Activated effector memory CD4-positive, alpha-beta T cell treated with anti-CD3 and anti-CD28 coated beads, Interleukin-2, amount 50 U/mL, for 16 hours (primary cell): ENCODE measurements at regions not wholly inside any gene's neighbourhood (a gene's known extent, or its start where the extent isn't known, plus 50 kb on each side); places are given as distances from the start of the nearest gene placed in this dataset.

Experiments
- DNase-seq: peaks from one replicate; pipeline ENCODE4 v3.0.0-alpha.2; 2020

DNA sequence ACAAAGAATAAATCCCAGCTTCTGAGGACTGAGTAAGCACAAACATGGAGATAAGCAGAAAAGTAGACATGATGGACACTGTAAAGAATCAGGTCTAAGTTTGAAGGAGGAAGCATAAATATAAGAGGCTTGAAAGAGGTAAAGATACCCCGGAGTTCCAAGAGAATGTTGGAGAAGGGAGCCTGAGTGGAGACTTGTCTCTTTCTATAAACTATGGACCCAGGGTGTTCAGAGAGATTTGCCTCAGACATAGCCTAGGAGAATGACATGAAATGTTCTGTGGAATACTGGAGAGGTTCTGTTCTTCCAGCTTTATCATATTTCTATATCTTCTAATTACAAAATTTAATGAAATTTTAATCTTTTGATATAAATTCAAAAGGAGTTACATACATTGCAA is 554.3 kb upstream of the B3GALT2 start:
- no peak for DNase-seq

GRCh38 chr1:193736507-193736906 is 550.1 kb upstream of the B3GALT2 start:
- no peak for DNase-seq

DNA sequence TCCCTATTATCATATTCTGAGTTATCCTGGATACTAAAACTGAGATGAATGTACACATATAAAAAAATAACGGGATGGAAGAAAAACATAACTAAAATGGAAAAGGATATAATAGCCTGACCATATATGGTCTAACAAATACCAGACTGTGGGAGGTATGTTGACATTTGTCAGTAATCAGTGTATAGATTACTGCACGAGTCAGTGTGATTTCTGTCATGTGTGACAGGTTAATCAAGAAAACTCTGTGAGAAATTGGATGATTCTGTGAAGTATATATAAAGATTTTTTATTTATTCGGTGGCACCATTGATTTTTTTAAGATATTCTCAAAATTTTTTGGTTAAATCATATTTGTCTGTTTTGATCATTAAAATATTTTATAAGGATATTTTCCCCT is 547.3 kb upstream of the B3GALT2 start:
- DNase-seq: no peak

- no peak for DNase-seq
These were observed 543.6 kb upstream of the B3GALT2 start for GRCh38 chr1:193730017-193730416.

DNA sequence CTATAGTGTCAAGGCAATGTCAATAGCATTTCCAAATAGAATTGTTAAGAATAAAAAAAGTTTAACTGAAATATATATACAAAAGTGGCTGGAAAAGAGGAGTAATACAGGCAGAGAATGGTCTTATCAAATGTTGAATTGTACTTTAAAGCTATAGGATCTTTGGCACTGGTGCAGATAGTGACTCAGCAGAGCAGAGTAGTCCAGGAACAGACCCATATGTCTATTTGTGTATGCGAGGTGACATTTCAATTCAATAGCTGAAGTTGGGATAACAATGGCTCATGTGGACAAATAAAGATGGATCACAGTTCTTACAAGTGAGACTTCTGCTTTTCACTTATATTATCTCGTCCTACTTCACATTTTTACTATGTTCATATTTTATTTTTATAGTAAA is 543.0 kb upstream of the B3GALT2 start:
- no peak for DNase-seq

- DNase-seq: no peak
These were observed 541.4 kb upstream of the B3GALT2 start for GRCh38 chr1:193727850-193728249.

DNA sequence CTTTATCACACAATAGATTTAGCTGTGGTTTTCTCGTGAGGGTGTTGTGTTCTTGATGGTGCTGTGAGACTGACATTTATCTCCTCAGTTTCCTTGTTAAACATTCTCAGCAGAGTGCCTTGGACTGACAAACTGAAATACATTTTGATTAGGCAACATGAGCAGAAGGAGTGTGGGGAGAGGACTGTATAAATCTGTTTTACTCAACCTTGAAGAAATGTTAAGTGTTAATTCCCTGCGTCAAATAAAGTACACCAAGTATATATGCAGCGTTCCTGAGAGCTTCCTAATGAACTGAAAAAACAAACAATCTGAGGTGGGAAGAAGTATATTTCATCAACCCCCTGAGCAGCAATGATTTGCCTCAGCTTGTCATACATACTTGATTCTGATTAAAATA is 540.3 kb upstream of the B3GALT2 start:
- DNase-seq: no peak

DNA sequence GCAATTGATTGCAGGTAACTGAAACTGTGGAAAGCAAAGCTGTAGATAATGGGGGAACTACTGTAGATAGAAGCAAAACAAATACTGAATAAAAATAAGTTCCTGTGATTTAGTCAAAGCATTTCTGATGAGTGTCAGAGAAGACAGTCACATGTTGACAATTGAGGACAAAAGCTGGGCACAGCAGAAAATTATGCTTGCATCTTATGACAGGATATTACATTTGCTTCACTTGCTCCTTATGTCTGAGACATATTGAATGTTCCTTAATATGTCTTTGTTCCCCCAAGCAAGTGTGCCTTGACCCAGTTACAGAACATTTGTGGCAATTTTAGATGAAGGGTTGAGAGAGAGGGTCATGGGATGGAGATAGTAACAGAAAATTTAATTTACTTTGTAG is 526.0 kb upstream of the B3GALT2 start:
- no peak for DNase-seq

GRCh38 chr1:193709607-193710006 is 523.2 kb upstream of the B3GALT2 start:
- no peak for DNase-seq

- no peak for DNase-seq
These were observed 521.0 kb upstream of the B3GALT2 start for GRCh38 chr1:193707271-193708021.

- no peak for DNase-seq
These were observed 520.4 kb upstream of the B3GALT2 start for GRCh38 chr1:193706766-193707165.

DNA sequence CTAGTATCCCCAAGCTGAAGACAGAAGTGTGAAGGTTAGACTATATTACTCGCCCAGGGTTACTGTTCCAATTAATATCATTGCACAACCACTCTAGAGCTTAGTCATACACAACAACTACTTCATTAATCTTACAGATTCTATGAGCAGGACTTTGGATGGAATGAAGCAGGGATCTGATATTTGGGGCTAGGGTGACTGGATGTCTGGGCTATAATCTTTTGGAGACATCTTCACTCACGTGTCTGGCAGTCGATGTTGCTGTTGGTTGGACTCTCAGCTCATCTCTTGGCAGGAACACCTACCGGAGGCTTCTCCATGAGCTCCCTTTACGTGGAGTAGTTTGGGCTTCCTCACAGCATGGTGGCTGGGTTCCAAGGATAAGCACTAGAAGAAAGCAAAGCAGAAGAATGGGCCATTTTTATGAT is 519.2 kb upstream of the B3GALT2 start:
- no peak for DNase-seq

GRCh38 chr1:193703655-193704054 is 517.2 kb upstream of the B3GALT2 start:
- DNase-seq: no peak

DNA sequence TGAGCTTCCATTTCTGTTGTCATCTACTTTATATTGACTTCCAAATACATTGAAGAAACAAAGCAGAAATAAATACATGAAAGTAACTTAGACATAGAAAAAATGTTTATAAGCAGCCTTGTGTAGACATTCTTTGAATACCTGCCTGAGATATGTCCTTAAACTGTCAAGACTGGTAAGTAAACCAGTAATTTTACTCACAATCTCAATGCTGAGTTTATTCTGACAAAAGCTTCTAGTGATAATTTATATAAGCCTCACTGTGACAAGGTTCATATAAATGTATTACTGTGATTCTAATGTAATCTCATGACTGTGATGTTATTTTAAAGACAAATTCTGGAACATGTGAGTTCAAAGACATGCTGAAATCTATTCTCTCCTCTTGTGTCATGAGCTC is 516.7 kb upstream of the B3GALT2 start:
- no peak for DNase-seq

GRCh38 chr1:193701759-193702158 is 515.3 kb upstream of the B3GALT2 start:
- no peak for DNase-seq

DNA sequence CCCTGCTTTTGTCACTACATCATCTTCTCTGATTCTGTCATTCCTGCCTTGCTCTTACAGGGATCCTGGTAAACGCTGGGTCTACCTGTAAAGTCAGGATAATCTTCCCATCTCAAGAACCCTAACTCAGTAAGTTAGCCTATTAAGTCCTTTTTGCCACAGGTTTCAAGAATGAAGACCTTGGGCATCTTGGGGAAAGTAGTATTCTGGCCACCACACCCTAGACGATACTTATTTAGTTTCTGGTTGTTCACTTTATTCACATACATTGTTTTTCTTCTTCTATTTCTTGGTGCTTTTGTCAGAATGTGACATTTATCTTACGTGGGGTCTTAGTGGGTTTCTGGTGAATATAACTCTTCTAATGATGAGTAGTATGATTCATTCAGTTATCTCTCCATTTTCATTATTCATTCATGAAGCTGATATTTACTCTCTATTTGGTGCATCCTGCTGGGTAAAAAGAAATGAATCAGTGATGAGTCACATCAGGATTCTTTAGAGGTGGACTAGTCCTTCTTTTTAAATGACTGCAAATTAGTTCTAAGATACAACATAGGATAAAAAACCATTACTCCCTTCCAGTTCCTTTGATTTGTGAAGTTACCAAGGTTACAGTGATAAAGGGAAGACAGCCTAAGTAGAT is 514.4 kb upstream of the B3GALT2 start:
- DNase-seq: no peak

GRCh38 chr1:193699261-193699660 is 512.8 kb upstream of the B3GALT2 start:
- DNase-seq: no peak

- no peak for DNase-seq
These were observed 511.4 kb upstream of the B3GALT2 start for GRCh38 chr1:193697776-193698175.

DNA sequence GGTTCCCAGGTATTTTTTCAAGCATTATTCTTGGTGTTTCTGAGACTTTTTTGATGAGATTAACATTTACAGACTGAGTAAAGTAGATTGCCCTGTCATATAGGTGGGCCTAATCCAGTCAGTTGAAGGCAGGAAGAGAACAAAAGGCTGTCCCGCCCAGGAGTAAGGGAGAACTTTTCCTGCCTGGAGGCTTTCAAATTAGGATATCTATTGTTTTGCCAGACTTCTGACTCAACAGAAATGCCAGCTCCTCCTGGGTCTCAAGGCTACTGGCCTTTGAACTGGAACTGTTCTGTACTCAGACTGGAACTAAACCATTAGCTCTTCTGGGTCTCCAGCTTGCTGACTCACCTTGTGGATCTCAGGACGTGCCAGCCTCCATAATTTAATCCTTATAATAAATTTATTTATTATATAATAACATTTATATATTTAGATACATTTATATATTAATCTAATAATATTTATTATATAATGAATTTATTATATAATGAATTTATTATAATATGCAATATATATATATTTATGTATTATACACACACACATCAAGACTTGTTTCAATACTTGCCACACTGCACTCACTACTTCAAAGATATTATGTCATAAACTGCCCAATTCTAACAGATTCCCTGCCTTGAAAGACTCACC is 510.8 kb upstream of the B3GALT2 start:
- DNase-seq: no peak

- DNase-seq: no peak
These were observed 508.3 kb upstream of the B3GALT2 start for GRCh38 chr1:193694741-193695140.

- DNase-seq: no peak
These were observed 499.6 kb upstream of the B3GALT2 start for GRCh38 chr1:193685986-193686385.

- DNase-seq: no peak
These were observed 495.0 kb upstream of the B3GALT2 start for GRCh38 chr1:193681422-193681821.

DNA sequence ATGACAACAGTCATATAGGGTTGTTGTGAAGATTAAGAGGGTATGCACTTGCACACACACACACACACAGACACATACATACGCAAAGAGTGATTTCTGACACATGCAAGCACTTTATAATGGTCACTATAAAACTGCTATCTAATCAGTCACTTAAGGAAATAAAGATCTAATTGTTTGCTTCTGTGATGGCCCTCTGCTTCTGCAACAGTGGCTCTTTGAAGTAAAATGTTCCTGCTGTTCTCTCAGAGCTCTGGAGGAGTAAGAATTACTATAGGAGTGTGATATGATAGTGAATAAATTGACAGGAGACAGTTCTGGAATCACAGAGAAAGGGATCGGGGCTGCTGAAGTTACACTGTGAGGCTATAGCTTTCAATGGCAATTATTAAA is 494.5 kb upstream of the B3GALT2 start:
- no peak for DNase-seq

GRCh38 chr1:193680247-193680923 is 494.0 kb upstream of the B3GALT2 start:
- DNase-seq: no peak
